HCT116 (cell line): ENCODE measurements at regions not wholly inside any gene's neighbourhood (a gene's known extent, or its start where the extent isn't known, plus 50 kb on each side); places are given as distances from the start of the nearest gene placed in this dataset.

Experiments used
- CTCF ChIP-seq, 3 experiments: fragments of 200-600 bp in 1 of 3; sonication (generic) in 1 of 3; IDR thresholded peaks in 2 of 3; conservative IDR thresholded peaks in 1 of 3; 2 replicates each; pipeline ENCODE4 v1.5.1; 2012 to 2017; ENCODE audit warnings: low read depth in 2 of 3, low read length in 2 of 3, antibody characterized with exemption in 1 of 3, borderline replicate concordance in 1 of 3, control low read depth in 1 of 3, mild to moderate bottlenecking in 1 of 3, mixed read lengths in 1 of 3, mixed run types in 1 of 3, moderate library complexity in 1 of 3; ENCODE audit not compliant: insufficient read depth in 1 of 3
- EZH2 ChIP-seq: fragments of 200-600 bp; sonication (generic); IDR thresholded peaks from 2 replicates; pipeline ENCODE4 v1.6.1; 2017; ENCODE audit warnings: antibody characterized with exemption, mixed run types
- POLR2A ChIP-seq: IDR thresholded peaks from 2 replicates; pipeline ENCODE4 v1.7.0; 2011; ENCODE audit warnings: borderline replicate concordance; ENCODE audit not compliant: insufficient read depth, insufficient read length; ENCODE audit errors: extremely low read depth
- REST ChIP-seq: IDR thresholded peaks from 2 replicates; pipeline ENCODE4 v1.6.1; 2012; ENCODE audit warnings: low read depth

- TF ChIP-seq REST (no peak), CTCF (IDR thresholded peaks at IDR 0.05 in 2 of 3, conservative IDR thresholded peaks at IDR 0.05 in 1 of 3; ENCODE audit: borderline replicate concordance in 1 of 3, insufficient read depth in 1 of 3, low read depth in 2 of 3, low read length in 2 of 3) (no peak), POLR2A (no peak), EZH2 (no peak)
Measured at GRCh38 chr20:22411286-22411626, 173.1 kb downstream of the FOXA2 start.
